ENCODE measurements at regions not wholly inside any gene's neighbourhood (a gene's known extent, or its start where the extent isn't known, plus 50 kb on each side); places are given as distances from the start of the nearest gene placed in this dataset.
"Not testable (repeated sequence)": the region's sequence is repeated elsewhere in the genome, so short reads cannot be mapped to it uniquely, and the experiment has no call there.

- ATAC-seq, result no peak
These were observed 242.5 kb upstream of the SERP2 start for GRCh38 chr13:44131069-44131614.

- peak; percentile 68 for ATAC-seq
These were observed 240.9 kb upstream of the SERP2 start for GRCh38 chr13:44132710-44133109.

GRCh38 chr13:44133626-44134025, 240.0 kb upstream of the SERP2 start:
- no peak for ATAC-seq

- ATAC-seq, result no peak
These were observed 238.1 kb upstream of the SERP2 start for GRCh38 chr13:44135566-44135965.

- no peak for ATAC-seq
These were observed 236.8 kb upstream of the SERP2 start for GRCh38 chr13:44136696-44137268.

- no peak for ATAC-seq
These were observed 236.2 kb upstream of the SERP2 start for GRCh38 chr13:44137466-44137865.

- no peak for ATAC-seq
These were observed 233.5 kb upstream of the SERP2 start for GRCh38 chr13:44140146-44140545.

GRCh38 chr13:44140888-44141724, 232.5 kb upstream of the SERP2 start:
- no peak for ATAC-seq

GRCh38 chr13:44141725-44142539, 231.7 kb upstream of the SERP2 start:
- ATAC-seq, result peak; percentile 100

- no peak for ATAC-seq
These were observed 231.1 kb upstream of the SERP2 start for GRCh38 chr13:44142540-44142867.

- no peak for ATAC-seq
These were observed 230.5 kb upstream of the SERP2 start for GRCh38 chr13:44142941-44143665.

- ATAC-seq, result no peak
These were observed 227.5 kb upstream of the SERP2 start for GRCh38 chr13:44146138-44146537.

GRCh38 chr13:44147233-44147632, 226.4 kb upstream of the SERP2 start:
- no peak for ATAC-seq

- ATAC-seq, result no peak
These were observed 226.0 kb upstream of the SERP2 start for GRCh38 chr13:44147648-44148047.

GRCh38 chr13:44148159-44148914, 225.3 kb upstream of the SERP2 start:
- no peak for ATAC-seq

- not testable (repeated sequence) for ATAC-seq
These were observed 224.4 kb upstream of the SERP2 start for GRCh38 chr13:44149231-44149630.

- no peak for ATAC-seq
These were observed 223.8 kb upstream of the SERP2 start for GRCh38 chr13:44149821-44150220.

GRCh38 chr13:44151474-44151873, 222.2 kb upstream of the SERP2 start:
- ATAC-seq, result no peak

GRCh38 chr13:44153496-44153895, 220.1 kb upstream of the SERP2 start:
- ATAC-seq, result no peak

GRCh38 chr13:44155422-44156293, 218.0 kb upstream of the SERP2 start:
- ATAC-seq, result no peak

GRCh38 chr13:44156294-44156658, 217.3 kb upstream of the SERP2 start:
- ATAC-seq, result no peak
